Stimulated activated CD4-positive, alpha-beta T cell treated with anti-CD3 and anti-CD28 coated beads, Interleukin-2, amount 100 ng/mL, for 24 hours (primary cell): ENCODE measurements at regions not wholly inside any gene's neighbourhood (a gene's known extent, or its start where the extent isn't known, plus 50 kb on each side); places are given as distances from the start of the nearest gene placed in this dataset.

Source experiments
- DNase-seq, 2 donors: peaks; one replicate each; pipeline ENCODE4 v3.0.0-alpha.2; 2020

DNA sequence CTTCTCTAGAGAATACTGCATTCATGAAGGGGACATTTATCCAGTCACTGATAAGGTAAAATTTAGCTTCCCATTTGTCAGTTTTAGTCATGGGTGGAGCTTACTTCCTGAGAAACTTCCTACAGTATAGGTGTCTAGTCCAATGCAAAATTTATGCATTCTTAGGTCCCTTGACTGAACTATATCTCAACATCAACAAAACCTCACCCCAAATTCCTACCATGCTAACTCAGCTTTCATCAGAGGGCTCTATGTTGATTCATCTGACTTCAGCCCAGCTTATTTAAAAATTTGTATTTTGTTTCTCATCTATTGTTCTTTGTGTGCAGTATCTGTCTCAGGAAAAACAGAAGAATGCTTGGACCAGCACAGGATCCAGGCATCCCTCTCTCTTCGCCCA, 296.4 kb upstream of the ACVR2A start:
- DNase-seq, result no peak

DNA sequence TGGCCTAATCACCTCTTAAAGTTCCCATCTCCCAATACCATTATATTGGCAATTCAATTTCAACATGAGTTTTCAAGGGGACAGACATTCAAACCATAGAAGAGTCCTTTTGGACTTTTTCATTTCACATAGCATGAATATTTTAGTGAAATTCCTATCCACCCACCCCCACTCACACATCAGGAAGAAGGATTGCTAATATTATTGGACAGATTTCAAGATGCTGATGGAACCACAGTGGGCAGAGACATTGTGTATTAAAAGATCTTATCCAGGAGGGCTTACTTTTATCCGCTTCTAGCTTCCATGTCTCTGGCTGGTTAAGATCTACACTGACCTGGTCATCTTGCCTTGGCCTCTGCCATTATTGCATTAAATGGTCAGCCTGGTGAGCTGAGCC, 297.4 kb upstream of the ACVR2A start:
- no peak for DNase-seq

DNA sequence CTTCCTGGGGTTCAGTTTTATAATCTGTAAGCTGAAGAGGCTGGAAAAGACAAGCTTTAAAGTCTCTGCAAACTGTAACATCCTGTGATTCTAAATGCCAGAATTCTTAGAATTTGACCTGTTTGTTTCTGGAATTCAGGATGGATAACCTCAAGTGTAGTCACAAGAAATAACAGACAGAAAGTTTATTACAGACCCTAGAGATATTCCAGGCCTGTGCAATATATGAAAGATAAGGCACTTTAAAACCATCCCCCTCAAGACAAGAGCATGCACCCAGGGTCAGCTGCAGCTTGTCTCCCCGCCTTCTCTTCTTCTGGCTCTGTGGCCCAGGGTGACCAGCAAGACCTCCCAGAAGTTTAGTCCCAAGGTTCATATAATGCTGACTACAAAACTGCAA, 298.7 kb upstream of the ACVR2A start:
- no peak for DNase-seq

DNA sequence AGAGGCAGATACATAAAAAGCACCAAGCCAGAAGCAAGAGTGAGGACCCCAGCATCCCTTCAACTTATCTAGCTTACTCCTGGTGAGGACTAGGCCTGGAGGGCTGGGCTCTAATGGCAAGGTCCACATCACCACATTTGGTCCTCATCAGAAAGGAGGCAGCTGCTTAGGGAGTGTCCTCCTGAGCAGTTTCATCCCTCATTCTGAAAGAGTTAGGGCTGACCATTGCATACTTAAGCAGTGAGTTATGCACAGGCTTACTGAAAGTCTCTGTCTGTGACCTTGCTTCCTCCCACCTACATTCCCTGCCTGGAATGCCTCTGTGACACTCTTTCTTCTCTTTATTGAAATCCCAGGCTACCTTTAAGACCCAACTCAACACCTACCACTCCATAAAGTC, 301.8 kb upstream of the ACVR2A start:
- no peak for DNase-seq

DNA sequence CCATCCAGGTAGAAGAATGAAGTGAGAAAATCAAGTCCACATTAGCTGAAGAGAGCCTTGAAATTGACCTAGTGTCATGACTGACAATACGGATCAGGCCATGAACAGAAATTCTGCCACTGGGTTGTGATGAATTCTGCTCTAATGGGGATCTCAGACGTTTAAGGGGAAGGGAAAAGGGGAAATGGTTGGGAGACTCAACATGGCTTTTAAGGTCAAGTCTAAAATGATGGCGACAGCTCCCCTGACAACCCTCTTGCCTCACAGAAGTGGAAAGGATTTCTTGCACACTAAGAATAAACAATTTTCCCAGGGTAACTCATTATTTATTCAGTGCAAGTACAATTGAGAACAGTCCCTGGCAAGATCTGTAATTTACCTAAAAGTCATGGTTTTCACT, 302.5 kb upstream of the ACVR2A start:
- DNase-seq, result no peak

DNA sequence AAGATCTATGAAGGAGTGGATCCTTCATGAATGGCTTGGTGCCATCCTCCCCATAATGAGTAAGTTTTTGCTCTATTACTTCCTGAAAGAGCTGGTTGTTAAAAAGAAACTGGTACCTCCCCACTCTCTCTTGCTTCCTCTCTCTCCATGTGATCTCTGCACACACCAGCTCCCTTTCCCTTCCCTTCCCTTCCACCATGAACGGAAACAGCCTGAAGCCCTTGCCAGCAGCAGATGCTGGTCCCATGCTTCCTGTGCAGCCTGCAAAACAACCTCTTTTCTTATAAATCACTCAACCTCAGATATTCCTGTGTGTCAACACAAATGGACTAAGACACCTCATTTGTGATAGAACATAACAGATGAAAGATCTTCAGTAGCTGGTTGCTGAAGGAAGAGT, 303.5 kb upstream of the ACVR2A start:
- DNase-seq, result no peak

DNA sequence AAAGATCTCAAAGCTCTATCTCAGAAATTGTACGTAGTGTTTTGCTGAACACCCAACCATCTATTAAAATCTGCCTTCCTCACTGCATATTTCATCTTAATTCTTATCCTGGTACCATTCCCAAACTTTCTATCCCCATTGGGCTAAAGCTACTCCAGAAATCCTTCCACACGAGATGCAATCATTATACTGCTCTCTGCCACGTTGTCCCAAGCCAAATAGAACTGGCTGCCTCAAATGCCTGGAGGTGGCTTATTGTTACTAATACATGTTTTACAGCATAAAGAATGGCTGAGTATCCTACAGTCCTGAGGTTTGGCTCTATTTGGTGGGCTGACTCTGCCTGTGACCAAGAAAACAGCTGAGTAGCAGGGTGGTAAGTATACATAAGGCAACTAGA, 306.0 kb upstream of the ACVR2A start:
- no peak for DNase-seq

DNA sequence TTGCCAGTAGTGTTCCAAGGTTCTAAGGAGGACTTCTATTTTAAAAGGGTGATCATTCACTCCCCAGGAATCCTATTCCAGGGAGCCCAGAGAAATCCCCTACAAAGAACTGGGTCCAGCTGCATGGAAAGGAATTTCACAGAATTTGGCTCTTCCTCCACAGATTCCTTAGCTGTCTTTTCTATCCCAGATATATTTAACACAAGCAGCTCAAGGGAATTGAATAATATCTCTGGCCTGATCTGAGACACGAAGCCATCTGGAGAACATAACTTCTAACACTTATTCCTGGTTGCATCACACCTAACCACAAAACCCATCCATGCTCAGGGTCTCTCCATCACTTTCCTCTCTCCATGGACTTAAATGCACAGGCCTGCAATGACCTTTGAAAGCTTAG, 306.7 kb upstream of the ACVR2A start:
- no peak for DNase-seq

DNA sequence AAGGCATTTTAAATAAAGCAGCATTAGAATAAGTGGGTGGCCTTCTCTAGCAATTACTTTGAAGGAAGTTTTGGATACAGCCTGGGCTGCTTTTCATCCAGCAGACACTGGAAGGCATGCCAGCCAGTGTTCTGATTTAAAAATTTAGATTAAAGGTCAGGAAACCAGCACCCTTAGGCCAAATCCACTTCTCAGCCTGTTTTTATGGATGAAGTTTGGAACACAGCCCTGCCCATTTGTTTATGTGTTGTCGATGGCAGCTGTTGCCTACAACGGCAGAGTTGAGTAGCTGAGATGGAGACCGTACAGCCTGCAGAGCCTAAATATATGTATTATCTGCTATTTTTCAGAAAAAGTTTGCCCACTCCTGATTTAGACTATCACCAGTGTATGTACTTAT, 313.6 kb upstream of the ACVR2A start:
- DNase-seq, result no peak

DNA sequence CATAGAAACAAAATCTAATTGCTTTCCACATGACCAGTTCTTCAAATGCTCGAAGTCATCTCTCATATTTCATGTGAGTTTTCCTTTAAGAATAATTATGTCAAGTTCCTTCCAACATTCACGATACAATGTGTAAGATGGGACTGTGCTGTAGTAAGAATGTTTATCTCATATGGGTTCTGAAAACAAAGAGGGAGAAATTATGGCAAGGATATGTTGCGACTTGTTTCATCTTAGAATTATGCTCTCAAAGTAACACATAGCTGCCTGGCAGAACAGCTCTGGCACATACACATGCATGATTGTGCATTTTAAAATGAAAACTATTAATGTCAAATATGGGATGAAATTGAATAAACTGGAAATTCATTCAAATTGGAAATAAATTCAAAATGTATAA, 314.8 kb upstream of the ACVR2A start:
- DNase-seq, result no peak

DNA sequence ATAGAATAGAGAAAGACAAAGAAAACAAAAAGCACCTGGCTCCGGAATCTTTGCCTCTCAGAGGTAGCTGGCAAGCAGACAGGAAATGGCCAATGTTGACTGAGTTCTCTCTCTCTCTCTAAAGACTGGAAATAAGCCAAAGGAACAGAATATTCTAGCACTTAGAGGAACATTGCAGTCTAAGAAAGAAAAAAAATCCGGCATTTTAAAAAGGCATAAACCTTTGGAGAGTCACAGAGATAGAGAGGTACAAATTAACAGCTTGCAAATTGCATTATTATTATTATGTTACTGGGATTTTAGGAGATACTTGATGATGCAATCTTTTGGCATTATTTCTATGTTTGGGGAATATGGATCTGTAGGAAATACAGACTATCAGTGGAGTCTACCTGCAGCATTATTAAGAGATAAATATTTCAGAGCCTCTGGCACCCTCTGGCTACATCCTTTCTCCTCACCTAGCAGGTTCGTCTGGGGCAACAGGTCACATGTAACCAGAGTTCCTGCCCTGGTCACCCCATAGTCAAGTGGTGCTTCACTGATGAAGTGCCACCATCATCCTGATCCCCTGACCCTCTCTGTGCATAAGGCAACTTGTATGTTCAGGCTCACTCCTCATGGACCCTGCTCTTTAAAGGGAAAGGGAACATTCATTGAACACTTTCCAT, 318.9 kb upstream of the ACVR2A start:
- no peak for DNase-seq

DNA sequence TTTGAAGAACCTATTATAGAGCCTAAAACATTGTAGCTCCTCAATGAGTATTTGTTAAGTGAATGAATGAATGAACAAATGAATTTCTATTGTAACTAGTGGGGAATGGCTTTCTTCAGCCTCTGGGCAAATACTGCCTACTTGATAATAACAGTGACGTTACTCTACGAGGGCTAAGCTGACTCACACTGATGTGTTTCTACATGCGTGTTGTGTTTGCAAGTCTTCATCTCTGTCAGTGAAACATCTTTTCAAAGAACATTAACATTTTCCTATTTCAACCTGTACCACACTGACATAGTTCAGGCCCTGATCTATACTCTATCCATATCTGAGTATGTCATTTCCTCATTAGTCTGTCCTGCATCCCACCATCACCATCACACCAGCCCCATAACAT, 319.9 kb upstream of the ACVR2A start:
- DNase-seq, result no peak

DNA sequence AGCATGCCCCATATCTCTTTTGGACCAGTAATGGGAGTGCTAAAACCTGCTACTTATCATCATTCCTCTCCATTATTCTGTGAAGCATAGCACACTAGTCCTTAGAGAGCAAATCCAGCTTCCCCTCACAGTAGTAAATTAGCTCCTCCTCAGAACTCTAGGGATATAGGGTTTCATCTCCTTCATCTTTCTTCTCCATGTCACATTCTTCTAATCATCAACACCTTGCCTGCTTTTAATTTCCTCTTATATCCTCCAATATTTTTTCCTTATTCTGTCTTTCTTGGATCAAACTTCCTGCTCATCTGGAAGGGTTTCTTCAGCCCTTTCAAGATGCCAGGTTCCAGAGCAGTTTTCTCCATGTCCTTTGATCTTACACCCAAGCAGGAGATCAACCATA, 321.4 kb upstream of the ACVR2A start:
- no peak for DNase-seq

DNA sequence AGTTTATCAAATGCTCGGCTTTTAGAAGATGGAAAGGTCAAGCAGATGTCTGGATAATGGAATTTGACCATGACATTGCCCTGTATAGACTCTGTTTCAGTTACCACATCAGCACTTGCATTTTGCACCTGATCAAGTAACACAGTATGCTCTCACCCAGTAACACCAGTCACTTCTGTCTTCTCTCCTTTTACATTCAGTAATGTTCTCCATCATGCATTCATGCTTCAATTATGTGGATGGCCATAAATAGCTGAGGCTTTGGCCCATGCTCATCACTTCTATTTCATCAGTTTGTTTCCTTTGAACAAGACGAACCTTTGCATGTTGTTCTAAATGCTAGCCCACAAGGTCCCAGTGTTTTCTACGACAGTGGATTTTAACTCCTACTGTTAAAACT, 322.9 kb upstream of the ACVR2A start:
- DNase-seq, result no peak

DNA sequence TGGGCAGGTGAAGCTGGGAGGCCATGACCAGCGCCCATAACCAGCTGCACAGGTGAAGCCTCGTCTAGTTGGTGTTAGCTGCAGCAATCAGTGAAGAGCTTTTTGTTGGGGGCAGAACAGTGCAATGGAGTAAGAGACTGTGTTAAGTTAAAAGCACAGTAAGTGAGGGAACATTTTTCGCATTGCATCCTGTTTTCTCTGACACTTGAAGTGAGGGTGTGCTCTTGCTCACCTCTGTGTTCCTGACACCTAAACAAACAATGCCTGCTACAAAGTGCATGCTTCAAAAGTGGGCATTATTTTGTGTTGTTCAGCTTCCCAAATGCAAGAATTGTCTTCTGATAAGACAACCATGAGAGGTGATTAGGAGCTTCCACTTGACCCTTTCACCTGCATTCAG, 324.0 kb upstream of the ACVR2A start:
- DNase-seq, result no peak

DNA sequence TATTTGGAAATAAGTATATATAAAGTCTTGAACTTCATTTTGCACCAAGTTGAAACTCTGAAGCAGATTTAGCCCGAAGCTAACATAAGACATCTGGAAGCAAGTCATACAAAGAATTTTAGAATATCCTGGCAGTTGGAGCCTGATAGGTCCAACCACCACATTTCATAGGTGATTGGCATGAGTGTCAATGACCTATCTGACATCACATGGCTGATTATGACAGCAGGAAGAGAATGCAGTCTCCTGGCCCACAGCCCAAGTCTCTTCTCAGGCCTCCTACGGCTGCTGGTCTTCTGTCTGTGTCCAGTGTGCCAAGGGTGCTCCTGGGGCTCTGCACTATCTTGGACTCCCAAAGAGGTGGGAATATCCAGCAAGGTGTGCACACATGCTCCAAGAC, 325.7 kb upstream of the ACVR2A start:
- no peak for DNase-seq

DNA sequence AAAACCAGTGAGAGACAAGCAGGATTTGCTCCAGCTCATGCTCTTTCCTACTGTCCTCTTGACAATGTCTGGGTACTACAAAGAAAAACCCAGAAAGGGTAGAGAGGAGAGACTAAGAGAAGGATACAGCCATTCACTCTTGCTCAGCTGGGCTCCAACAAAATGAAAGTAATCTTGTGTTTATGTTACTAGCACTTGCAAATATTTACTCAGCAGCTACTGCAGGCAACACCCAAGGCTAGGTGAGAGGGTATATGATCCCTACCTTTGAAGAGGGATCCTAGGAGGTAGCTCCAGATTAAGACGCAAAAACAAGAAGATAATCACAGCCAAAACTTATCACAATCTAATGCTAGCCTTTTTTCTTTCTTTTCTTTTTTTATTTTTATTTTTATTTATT, 329.6 kb upstream of the ACVR2A start:
- no peak for DNase-seq

DNA sequence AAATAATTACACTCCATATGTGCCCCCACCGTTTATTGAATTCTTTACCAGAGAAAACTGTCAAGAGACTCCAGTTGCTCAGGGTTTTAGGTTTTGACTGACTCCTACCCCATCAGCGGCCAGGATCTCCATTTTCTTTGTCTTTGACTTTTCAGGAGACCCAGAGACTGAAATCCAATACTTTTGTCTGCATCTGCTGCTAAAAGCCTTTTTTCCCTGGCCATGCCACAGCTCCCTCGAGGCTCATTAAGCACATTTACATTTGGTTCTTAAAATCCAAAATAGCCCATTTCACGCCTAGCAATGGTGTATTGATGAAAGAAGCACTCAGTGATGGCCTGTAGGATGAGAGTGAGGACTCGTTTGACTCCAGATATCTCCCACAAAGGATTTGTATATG, 332.6 kb upstream of the ACVR2A start:
- no peak for DNase-seq

DNA sequence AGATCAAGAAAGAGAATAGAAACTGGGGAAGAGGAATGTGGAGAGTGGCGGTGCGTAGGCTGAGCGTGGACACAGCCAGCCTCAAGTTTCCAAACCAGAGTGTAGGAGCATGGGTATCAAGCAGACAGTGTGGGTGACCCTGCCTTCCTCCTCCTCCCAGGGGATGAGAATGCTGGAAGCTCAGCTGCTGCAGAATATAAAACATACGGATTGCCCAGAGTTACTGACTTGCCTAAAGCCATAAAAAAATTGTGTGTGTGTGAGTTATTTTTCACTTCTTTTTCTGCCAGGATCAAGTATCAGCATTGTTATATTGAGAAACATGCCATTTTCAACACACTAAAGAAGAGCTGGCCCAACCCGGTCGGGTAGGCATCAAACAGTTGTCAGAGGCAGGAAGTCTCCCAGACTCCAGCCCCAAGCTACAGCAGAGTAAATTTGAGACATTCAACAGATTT, 333.3 kb upstream of the ACVR2A start:
- DNase-seq, result no peak

DNA sequence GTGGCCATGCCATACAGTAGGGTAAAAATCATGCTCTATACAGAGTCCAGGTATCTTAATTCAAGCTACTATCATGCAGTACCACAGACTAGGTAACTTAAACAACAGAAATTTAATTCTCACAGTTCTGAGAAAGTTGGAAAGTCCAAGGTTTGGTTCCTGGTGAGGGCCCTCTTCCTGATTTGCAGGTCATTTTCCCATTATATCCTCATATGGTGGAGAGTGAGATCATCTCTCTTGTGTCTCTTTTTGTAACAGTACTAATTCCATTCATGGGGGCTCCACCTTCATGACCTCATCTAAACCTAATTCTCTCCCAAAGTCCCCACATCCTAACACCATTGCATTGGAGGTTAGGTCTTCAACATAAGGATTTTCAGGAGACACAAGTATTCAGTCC, 335.0 kb upstream of the ACVR2A start:
- DNase-seq, result no peak

DNA sequence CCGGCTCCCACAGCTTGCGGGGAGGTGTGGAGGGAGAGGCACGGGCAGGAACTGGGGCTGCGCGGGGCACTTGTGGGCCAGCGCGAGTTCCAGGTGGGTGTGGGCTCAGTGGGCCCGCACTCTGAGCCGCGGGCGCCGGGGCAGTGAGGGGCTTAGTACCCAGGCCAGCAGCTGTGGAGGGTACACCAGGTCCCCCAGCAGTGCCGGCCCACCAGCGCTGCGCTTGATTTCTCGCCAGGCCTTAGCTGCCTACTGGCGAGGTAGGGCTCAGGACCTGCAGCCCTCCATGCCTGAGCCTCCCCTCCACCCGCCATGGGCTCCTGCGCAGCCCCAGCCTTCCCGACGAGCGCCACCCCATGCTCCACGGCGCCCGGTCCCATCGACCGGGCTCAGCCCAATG, 337.9 kb upstream of the ACVR2A start:
- DNase-seq, result no peak

DNA sequence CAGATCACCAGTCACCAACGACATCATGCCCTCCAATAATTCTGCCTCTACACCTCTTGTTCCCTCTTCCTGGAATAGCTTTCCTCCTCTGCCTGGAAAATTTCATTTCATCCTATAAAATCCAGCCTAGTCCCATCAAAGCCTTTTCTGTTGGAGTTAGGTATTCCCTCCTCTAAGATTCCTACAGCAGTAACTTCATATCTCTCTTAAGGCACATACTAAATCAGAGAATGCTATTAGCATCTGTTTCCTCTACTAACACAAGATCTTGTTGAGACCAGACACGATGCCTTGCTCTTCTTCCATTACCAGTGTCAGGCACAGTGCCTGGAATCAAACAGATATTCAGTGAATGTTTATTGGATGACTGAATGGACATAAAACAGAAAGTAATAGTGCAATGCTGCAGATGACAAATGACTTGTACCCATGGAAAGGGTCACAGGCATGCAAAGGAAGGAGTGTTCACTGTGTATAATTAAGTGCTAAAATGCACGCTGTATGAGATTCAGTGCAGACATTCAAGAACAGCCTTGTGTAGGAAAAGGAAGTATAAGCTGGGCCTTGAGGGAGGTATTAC, 342.0 kb upstream of the ACVR2A start:
- no peak for DNase-seq

DNA sequence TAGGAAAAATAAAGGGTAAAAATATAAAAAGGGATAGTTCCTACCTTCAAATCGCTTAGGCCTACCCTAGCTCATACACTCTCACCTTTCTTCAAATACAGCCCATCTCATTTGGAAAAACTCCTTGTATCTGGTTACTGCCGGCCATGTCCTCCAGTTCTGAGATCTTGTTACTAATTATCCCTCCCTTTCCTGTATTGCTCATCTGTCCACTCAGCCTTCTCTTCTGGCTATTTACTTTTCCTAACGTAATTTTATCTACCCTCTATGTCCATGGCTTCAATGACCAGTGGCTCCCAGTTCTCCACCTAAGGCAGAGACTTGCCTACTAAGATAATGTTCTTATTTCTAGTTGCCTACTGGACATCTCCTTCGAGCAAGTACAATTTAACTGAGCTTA, 342.9 kb upstream of the ACVR2A start:
- no peak for DNase-seq

DNA sequence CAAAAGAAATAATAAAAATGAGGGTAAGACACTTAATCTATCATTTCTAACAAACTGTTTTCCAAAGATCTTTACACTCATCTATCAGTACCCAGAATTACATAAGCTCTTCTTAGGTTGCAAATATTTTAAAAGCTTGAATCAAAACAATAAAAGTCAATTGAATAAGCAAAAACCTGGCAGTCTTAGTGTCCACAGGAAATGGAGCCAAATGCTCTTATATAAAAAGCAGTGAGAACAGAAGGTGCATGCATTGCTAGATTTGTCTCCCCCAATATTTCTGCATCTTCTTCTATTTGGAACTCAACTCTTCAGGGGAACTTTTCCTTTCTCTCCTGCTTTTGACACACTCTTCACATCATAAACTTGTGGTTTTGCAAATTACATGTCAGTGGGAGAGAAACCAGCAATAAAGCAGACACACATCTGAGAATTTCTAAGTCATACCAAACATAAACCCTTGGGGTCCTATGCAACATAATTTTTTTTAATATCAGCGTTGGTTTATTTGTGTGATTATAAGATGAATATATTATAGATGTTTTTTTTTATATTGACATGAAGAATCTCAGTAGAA, 343.9 kb upstream of the ACVR2A start:
- DNase-seq, result no peak

DNA sequence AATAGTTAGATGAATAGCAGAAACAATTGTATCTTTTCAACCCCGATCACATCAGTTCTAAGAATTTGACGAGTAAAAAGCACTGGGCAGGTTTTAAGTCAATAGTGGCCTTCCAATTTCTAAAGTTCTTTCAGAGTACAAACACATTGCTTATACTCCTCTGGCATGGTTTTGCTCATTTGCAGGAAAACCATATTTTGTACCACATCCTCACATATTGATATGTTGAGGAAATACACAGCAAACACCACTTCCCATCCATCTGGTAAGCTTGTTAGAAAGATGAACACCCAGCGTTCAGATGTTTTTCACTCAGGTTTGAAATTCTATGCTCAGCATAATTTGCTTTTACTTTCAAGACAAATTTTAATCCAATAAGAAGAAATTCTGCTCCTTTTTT, 344.6 kb upstream of the ACVR2A start:
- DNase-seq, result no peak
